ENCODE measurements at regions not wholly inside any gene's neighbourhood (a gene's known extent, or its start where the extent isn't known, plus 50 kb on each side); places are given as distances from the start of the nearest gene placed in this dataset.
"Not testable (repeated sequence)": the region's sequence is repeated elsewhere in the genome, so short reads cannot be mapped to it uniquely, and the experiment has no call there.

DNA sequence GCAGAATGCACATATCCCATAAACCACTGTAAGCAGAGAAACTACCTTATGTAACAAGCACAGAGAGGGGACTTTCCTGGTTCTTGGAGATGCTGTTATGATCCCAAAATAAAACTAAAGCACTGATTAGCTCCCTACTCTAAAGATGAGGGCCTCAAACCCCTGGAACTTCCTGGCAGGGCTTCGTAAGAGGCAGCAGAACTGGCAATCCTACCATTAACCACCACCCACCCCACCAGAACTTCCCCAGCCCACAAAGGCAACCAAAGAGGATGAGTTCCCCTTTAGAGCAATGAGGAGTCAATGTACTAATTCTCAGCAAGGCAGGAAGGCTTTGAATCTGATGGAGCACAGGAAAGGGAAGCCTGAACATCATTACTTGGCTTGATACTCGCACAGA lies 436.5 kb upstream of the FRG1 start:
- DNase-seq (ENCODE audit: low read depth in 2 of 2), result no peak

DNA sequence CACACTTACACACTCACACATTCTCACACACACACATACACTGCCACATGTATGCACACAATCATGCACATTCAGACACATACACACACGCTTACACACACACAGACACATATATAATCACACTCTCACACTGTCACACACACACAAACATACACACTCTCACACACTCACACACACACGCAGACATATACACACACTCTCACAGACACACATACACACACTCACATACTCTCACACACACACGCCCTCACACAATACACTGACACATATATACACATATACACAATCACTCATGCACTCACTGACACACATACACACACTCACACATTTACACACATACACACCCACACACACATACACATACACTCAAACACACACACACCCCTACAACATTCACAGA lies 435.3 kb upstream of the FRG1 start:
- no peak for DNase-seq (ENCODE audit: low read depth in 2 of 2)

DNA sequence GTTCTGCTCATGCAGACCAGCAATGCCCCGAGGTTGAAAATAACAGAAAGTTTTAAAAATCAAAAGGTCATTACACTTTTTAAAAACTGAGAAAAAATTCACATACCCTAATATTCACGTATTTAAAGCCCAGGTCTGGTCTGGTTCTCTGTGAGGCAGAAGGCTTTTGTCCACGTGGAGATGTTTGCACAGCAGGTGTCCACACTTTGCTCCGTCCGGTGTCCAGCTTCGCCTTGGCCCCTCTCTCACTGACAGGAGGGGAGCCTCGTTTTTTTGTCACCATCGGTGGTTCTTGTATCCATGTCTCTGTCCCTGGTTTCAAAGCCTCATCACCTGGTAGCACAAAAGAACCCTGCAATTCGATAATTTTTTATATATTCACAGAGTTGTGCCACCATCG lies 434.6 kb upstream of the FRG1 start:
- no peak for DNase-seq (ENCODE audit: low read depth in 2 of 2)

DNA sequence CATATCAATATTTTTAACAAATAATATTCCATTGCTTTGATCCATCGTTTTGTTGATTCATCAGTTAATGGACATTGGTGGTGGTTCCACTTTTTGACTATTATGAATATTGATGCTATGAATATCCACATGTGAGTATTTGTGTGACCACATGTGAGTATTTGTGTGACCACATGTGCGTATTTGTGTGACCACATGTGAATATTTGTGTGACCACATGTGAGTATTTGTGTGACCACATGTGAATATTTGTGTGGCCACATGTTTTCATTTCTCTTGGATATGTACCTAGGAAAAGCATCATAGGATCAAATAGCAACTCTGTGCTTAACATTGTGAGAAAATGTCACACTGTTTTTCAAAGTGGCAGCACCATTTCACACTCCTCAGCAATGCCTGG lies 433.6 kb upstream of the FRG1 start:
- DNase-seq (ENCODE audit: low read depth in 2 of 2), result no peak

DNA sequence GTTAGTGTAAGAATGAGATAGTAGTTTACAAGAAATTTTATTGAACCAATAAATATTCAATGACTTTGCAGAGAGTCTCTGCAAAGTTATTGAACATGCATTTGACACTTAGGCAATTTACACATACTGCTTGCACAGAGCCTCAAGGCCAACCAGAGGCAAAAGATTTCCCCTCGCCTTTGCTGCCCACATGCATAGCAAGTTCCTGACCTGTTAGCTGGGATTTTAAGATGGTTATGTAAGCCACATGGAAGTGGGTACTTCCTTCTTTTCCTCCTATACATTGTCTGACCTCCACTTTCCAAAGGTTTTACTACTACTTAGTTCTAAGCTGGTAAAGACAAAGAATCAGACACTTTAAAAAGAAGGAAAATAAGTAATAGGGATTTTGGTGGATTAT lies 430.1 kb upstream of the FRG1 start:
- no peak for DNase-seq (ENCODE audit: low read depth in 2 of 2)

DNA sequence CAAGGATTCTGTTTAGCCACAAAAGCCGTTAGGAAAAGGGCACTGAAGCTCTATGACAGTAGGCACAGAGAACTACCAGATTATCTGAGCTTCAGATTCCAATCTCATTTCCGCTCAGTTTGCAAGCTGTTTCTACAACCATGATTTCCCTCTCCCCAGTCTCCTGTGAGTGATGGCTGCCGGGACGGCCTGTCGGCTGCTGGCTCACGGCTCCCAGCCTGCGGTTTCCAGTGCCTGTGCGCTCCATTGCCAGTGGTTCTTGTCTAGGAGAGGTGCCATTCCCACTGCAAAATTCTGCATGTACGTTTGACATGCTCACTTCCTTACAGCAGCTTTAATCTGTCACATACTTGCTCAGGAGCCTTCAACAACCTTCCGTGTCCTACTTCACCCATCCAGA lies 429.1 kb upstream of the FRG1 start:
- DNase-seq (ENCODE audit: low read depth in 2 of 2), result no peak

DNA sequence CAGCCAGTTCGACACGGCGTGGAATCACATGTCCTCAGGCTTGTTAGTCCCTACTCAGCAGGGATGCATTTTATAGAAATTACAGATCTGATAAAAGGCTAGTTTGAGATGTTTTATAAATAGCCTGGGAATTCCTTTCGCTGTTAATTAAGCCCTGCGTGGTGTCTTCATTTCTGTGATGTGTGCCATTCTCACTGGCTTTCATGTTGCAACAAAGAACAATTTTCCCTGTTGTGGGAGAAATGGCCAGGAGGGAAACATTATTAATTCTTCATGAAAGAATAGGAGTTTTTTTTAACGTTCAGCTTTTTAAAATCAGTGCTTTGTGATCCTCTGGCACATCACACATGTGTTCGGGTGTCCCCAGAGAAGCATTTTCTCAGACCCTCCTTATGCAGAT lies 427.3 kb upstream of the FRG1 start:
- no peak for DNase-seq (ENCODE audit: low read depth in 2 of 2)

DNA sequence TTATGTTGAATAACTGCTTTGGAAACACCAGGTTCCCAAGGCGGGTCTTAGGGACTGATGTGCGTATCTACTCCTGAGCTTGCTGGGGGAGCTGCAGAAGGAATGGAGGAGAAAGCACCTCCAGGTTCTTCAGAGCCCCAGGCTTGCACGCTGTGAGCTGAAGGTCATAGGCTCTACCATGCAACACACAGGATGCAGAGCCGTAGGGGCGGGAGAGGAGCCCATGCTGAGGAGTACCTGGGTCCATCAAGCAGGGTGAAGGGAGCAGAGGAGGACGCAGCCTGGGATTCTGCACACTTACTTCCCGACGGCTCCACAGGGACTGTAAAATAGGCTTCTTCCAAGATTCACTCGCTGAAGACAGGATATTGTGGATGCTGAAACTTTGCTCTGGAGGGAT lies 426.5 kb upstream of the FRG1 start:
- DNase-seq (ENCODE audit: low read depth in 2 of 2), result no peak

DNA sequence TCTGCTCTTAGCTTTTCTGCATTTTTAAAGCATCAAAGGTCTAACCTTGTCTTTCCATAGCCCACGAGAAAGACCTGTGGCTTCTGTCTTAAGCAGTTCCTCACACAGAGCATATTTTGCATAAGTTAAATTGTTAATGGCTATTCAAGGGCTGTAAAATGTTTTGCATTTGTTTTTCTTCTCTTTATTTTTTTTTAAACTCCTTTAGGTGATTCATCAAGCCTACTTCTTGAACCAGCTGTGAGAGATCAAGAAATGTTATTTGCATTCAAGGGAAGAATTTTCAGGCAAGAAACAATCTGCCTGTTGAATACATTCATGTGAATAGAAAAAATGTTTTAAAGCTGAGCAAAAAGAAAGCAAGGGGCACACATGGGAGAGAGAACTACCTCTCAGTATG lies 423.8 kb upstream of the FRG1 start:
- no peak for DNase-seq (ENCODE audit: low read depth in 2 of 2)

DNA sequence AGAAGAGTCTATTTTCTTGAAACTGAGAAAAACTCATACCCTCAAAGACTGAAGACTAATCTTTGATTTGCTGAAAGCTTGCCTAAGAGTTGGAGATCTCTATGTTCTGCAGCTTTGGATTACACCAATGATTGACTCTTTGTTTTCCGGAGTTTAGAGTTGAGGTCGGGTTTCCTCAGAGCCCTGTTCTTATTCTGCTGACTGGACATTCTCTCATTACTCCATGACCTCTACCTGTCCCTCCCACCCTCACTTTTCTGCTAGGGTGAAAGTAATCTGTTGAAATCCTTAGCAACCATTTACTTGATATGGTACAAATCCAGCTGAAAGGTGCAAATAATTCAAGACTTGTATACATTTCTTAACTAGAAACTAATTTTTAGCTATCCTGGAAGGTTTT lies 421.5 kb upstream of the FRG1 start:
- no peak for DNase-seq (ENCODE audit: low read depth in 2 of 2)

DNA sequence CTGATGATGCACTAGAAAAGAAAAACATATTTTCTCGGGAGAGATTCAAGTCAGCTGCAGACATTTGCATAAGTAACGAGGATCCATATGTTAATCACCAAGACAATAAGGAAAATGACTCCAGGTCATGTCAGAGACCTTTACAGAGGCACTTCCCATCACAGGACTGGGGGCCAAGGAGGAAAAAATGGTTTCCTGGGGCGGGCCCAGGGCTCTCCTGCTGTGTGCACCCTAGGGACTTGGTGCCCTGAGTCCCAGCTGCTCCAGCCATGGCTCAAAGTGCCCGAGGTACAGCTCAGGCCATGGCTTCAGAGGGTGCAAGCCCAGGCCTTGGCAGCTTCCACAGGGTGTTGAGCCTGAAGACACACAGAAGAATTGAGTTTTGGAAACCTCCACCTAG lies 415.4 kb upstream of the FRG1 start:
- no peak for DNase-seq (ENCODE audit: low read depth in 2 of 2)

DNA sequence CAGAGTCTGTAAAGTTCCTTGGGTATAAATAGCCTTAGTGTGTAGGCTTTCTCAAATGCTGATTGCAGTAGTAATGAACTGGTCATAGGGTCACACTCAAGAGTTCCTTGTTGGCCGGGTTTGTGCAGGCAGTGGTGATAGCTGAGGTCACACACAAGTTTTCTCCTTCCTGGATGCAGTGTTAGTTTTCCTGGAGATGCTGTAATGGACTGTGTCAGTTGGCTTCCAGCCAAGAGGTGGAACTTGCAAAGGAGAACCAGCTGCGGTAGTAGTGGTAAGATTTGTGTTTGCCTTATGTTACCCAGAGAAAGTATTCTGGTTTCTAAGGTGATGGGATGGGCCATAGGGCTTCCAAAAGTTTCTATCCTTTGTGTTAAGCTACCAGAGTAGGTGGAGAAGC lies 409.8 kb upstream of the FRG1 start:
- DNase-seq (ENCODE audit: low read depth in 2 of 2), result no peak

DNA sequence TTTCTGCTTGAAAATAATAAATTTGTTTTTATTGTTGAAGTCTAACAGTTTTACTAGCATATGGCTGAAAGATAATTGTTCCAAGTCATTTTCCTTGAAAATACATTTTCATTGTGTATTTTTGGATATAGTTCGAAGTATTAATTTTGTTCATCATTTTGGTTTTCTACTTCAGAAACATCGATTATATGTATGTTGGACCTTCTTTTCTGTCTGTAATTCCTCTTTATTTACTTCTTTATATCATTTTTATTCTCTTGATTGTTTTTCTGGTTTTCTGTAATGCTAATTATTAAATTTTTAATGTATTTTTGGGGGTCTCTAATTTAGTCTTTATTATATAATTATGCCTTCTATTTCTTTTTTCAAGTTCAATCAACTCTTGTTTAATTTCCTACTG lies 407.1 kb upstream of the FRG1 start:
- no peak for DNase-seq (ENCODE audit: low read depth in 2 of 2)

DNA sequence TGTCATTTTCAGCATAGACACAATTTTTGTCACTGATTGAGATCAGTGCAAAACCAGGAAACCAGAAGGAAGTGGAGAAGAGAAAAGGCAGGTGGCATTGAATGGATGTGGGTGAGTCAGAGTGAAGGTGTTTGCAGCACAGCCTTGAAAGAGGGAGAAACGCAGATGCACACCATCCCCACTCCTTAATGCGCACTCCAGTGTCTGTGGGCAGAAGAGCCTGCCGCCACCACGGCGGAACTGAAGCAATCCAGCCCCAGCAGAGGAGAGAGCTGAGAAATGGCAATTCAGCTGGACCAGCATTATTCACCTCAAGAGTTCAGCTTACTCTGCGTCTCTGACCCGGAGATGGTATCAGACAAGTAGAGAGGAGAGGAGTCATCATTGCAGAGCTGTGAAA lies 393.1 kb upstream of the FRG1 start:
- DNase-seq (ENCODE audit: low read depth in 2 of 2), result no peak

DNA sequence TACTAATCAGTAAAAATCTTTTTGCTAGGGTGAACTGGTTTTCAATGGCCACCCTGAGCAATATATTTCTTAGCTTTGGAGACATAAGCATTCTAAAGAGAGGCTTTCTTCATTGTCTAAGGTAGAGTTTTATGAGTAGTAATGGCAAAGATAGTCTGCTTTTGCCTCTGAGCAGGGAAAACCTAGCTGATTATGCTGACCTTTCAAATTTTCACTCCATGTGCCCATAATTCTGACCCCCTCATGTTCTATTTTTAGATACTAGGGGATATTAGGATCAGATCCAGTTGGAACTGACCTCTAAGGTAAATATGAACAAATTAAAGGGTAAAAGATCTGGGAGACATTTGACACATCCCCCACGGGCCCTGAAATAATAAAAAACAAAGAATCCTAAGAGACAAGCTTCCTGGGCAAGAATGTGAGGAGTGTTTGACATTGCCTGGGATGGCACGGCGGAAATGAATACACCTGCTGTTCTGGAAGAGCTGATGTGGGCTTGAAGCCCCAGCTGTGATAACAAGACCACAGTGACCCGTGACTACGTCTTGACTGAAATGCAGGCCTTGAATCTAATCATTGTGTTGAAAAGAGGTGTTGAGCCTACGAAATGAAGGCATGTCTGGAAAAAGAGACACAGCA lies 392.1 kb upstream of the FRG1 start:
- DNase-seq (ENCODE audit: low read depth in 2 of 2), result no peak

DNA sequence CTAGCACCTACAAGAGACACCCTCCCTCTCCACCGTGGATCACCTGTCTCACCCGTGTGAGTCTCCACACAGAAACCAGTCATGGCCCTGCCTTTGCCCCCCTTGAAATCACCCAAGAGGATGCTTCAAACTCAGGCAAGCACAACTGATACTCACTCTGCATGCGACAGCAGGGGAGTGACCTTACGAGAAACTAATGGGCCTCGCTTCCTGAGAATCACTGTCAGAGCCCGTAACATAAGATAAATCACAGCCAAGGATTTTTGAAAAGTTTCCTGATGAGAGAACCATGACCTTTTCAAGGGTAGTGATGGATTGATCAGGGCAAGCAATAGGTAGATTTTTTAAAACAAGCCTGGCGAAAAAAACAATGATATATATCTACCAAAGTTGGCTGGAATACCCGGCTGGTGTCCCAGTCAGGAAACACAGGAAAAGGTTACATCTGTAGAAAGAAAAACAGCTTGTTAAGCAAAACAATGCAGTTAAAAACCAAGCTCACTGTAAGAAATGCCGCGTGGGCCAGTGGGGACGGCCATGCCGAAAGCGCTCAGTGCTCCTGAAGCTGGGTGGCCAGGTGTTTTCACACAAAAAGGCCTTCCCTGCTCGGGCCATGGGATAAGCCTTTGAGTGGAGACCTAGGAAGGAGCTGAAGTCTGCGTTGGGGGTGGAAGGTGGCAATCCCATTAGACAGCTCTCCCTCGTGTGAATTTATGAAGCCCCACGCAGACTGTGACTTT lies 388.6 kb upstream of the FRG1 start:
- not testable (repeated sequence) for DNase-seq (ENCODE audit: low read depth in 2 of 2)

DNA sequence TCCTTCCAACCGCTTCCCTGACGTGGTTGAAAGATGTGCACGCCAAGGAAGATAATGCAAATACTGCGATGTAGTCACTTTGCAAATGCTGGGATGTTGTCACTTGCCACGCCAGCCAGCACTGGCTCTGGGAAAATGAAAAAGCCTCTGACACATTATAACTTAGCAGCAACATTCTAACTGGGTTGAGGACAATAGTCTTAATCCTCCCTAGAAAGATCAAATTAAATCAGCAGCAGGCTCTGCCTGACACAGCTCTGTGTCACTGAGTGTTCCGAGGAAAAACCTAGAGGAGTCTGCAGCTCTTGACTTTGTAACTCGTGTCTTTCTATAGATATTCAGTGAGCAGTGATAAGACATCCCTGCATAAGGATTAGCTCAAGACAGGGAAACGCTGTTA lies 380.1 kb upstream of the FRG1 start:
- not testable (repeated sequence) for DNase-seq (ENCODE audit: low read depth in 2 of 2)

DNA sequence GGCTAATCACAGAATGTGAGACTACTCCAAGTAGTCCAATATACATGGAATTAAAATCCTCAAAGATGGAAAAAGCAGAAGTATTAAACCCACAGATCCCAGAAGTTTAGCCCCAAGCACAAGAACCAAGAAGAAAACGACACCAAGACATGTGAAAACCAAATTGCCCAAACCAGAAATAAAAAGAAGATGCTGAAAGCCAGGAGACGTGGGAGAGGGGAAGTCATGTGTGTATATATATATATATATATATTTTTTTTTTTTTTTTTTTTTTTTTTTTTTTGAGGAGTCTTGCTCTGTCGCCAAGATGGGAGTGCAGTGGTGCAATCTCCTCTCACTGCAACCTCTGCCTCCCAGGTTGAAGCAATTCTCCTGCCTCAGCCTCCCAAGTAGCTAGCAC lies 376.9 kb upstream of the FRG1 start:
- not testable (repeated sequence) for DNase-seq (ENCODE audit: low read depth in 2 of 2)

DNA sequence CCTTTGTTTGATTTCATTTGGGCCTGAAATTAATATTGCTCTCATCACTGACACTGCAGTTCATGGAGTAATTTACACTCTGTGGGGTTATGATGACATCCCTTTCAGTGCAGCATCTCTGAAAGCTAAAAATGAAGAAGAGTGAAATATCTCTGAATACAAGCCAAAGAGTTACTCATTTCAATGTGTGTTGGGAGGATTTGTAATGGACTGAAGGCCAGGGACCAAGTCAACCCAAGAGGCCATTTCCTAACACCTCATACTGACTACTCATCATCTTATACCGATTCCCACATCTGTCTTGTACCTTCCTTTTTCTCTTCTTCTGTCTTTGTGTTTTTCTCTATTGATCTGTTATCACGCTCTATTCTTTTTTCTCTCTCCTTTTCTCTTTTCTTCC lies 374.4 kb upstream of the FRG1 start:
- not testable (repeated sequence) for DNase-seq (ENCODE audit: low read depth in 2 of 2)

DNA sequence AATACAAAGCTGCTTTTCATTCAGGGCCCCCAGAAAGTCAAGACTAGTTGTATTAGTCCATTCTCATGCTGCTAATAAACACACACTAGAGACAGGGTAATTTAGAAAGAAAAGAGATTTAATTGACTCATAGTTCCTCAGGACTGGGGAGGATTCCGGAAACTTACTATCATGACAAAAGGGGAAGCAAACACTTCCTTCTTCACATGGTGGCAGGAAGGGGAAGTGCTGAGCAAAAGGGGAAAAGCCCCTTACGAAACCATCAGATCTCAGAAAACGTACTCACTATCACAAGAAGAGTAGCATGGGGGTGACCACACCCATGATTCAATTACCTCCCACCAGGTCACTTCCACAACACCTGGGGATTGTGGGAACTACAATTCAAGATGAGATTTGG lies 373.8 kb upstream of the FRG1 start:
- DNase-seq (ENCODE audit: low read depth in 2 of 2), result not testable (repeated sequence)

DNA sequence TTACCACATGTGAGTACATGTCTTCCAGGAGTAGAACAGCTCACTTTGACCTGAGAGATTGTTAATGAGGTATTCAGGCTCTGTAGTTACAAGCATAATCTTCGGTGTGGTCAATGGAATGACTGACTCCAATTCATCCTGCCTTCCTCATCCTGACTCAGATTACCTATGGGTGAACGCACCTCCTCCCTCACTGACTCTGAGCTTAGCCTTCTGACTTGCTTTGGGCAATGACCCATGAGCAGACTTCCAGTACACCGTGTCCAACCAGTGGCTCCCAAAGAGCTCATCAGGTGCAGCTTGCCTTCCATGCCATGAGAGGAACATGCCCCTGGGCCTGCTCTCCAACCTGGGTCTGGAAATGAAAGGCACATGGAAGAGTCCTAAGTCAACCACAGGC lies 361.0 kb upstream of the FRG1 start:
- not testable (repeated sequence) for DNase-seq (ENCODE audit: low read depth in 2 of 2)

DNA sequence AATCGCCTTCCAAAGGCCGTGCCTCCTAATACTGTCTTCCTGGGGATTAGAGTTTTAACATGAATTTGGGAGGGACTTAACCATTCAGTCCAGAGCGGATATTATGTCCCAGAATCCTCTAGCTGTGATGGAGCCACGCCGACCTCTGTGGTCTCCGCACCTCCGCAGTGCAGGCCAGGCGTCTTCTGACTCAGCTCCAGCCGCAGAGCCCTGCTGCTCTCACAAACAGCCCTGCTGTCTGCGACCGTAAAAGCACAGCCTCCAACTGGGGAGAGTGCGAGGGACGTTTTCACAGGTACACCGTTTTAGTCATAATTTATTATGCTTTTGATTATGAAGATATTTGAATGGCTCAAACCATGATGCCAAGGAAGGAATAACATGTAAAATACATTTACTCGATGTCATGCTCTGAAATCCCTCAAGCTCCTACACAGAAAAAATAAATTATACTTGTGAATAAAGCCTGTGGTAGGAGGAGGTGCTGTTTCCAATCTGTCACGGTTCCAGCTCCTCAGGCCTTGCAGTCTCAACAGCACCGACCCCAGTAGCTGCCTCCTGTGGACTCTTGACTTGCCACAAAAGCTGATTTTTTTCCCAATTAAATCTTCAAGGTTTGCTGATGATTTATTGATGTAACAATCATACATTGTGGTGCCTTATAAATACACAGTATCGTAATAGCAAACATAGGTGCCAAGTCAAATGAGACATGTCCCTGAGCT lies 353.6 kb upstream of the FRG1 start:
- DNase-seq (ENCODE audit: low read depth in 2 of 2), result not testable (repeated sequence)

DNA sequence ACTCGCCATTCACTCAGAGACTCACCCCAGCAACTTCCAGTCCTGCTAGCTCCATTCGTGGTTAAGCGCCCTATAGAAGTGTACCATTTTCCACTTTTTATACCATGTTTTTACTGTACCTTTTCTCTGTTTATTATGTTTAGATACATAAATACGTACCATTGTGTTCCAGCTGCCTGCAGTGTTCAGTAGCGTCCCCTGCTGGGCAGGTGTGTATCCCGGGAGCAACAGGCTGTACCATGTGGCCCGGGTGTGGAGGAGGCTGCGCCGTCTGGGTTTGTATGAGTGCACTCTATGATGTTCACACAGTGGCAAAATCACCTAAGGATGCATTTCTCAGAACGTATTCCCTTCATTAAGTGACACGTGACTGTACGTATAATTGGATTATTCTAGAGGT lies 351.5 kb upstream of the FRG1 start:
- not testable (repeated sequence) for DNase-seq (ENCODE audit: low read depth in 2 of 2)

All from stimulated activated CD4-positive, alpha-beta T cell treated with anti-CD3 and anti-CD28 coated beads, Interleukin-15, amount 100 ng/mL, for 48 hours (primary cell).